ENCODE measurements at regions not wholly inside any gene's neighbourhood (a gene's known extent, or its start where the extent isn't known, plus 50 kb on each side); places are given as distances from the start of the nearest gene placed in this dataset.

DNA sequence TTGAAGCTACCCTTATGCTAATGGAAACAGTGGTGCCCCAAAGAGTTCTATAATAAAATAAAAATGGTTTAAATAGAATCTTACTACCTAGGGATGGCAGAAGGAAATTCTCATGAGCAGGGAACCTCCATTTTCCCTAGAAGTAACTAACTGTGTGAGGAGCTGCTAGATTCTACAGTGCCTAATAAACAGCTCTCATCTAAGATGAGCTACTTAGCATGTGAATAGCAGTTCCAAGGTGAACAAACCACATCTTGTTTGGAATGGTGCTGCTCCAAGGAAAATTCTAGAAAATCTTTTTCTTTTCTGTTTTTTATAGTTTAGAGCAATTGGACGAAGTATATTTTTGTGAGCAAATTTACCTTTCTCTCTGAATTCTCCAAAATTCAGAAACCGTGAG is 1015.3 kb upstream of the NOVA1 start:
- TF ChIP-seq POLR2A (IDR thresholded peaks at IDR 0.05; ENCODE audit: low read length) (no peak), GATA1 (IDR thresholded peaks at IDR 0.05; ENCODE audit: low read depth, low read length) (no peak)
